ENCODE measurements at regions not wholly inside any gene's neighbourhood (a gene's known extent, or its start where the extent isn't known, plus 50 kb on each side); places are given as distances from the start of the nearest gene placed in this dataset.

GRCh38 chrX:146396409-146396808 is 413.2 kb upstream of the CXorf51B start:
- TF ChIP-seq POLR2A (IDR thresholded peaks at IDR 0.05) = no peak
- TF ChIP-seq, protein P1, sequence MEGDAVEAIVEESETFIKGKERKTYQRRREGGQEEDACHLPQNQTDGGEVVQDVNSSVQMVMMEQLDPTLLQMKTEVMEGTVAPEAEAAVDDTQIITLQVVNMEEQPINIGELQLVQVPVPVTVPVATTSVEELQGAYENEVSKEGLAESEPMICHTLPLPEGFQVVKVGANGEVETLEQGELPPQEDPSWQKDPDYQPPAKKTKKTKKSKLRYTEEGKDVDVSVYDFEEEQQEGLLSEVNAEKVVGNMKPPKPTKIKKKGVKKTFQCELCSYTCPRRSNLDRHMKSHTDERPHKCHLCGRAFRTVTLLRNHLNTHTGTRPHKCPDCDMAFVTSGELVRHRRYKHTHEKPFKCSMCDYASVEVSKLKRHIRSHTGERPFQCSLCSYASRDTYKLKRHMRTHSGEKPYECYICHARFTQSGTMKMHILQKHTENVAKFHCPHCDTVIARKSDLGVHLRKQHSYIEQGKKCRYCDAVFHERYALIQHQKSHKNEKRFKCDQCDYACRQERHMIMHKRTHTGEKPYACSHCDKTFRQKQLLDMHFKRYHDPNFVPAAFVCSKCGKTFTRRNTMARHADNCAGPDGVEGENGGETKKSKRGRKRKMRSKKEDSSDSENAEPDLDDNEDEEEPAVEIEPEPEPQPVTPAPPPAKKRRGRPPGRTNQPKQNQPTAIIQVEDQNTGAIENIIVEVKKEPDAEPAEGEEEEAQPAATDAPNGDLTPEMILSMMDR (IDR thresholded peaks at IDR 0.05) = no peak
- no peak for TF ChIP-seq EP300 (IDR thresholded peaks at IDR 0.05)

All from stomach (tissue), 4 donors.